Ovary (tissue), 7 donors: ENCODE measurements at regions not wholly inside any gene's neighbourhood (a gene's known extent, or its start where the extent isn't known, plus 50 kb on each side); places are given as distances from the start of the nearest gene placed in this dataset.

Experiments
- DNase-seq, 5 donors: peaks; one replicate each; pipeline ENCODE4 v3.0.0-alpha.2; 2019 to 2020
- H3K27ac ChIP-seq, 2 donors: fragments of 200-600 bp; one replicate each; pipeline versions ENCODE4 v1.5.1 to v1.8.0; 2019 to 2022
- H3K27me3 ChIP-seq: fragments of 200-600 bp; one replicate; pipeline ENCODE4 v1.8.0; 2022
- H3K36me3 ChIP-seq: fragments of 200-600 bp; sonication (generic); one replicate; pipeline ENCODE4 v1.5.1; 2019
- H3K4me1 ChIP-seq: one replicate; pipeline ENCODE4 v1.8.1; 2013; ENCODE audit warnings: mild to moderate bottlenecking, moderate library complexity; ENCODE audit not compliant: insufficient read depth
- H3K4me3 ChIP-seq: fragments of 200-600 bp; sonication (generic); one replicate; pipeline ENCODE4 v1.5.1; 2017
- H3K9me3 ChIP-seq, 2 donors: fragments of 200-600 bp in 1 of 2; sonication (generic) in 1 of 2; one replicate each; pipeline versions ENCODE4 v1.5.1 to v1.8.1; 2013 to 2019; ENCODE audit warnings: mild to moderate bottlenecking in 1 of 2, moderate library complexity in 1 of 2
- CTCF ChIP-seq, 3 donors: fragments of 450-650 bp in 2 of 3; fragments of 200-600 bp in 1 of 3; IDR thresholded peaks; one replicate each; pipeline versions ENCODE4 v1.5.1 to v1.8.0; 2016 to 2022; ENCODE audit warnings: antibody characterized with exemption in 3 of 3, mild to moderate bottlenecking in 1 of 3
- EP300 ChIP-seq: sonication (generic); formaldehyde crosslinking; IDR thresholded peaks from one replicate; pipeline ENCODE4 v1.6.1; 2017; ENCODE audit warnings: antibody characterized with exemption
- POLR2A ChIP-seq: fragments of 450-650 bp; IDR thresholded peaks from one replicate; pipeline ENCODE4 v1.6.1; 2017; ENCODE audit warnings: antibody characterized with exemption, mild to moderate bottlenecking, moderate library complexity
- WGBS, 3 donors: extraction: QIAGEN DNeasy Blood & Tissue Kit in 1 of 3; methylation state at CpG; one replicate each; pipeline versions ENCODE4 v1.1.5 to v1.1.7; 2013 to 2017; 5-methylcytosine and 5-hydroxymethylcytosine counted together
- intact Hi-C, 4 donors: fragments of 100-400 bp; cut with DNase I; formaldehyde crosslinking; loops; one replicate each; pipeline versions ENCODE4 v1.11.0 to v1.15.1; 2022 to 2023
- donor health status: DM: no; HTN: no; CAD: no; lungs with moderate emphysema.
- donor health status: DM: no; HTN: no; CAD: no.
- donor health status: Bipolar disorder and iron deficiency.
- donor health status: DM: no; HTN: no; CAD: no.
- donor health status: DM: yes; HTN: yes; CAD: no.

- H3K36me3 ChIP-seq: no peaks in the 10 kb centered on the region
- TF ChIP-seq EP300 (no peak), CTCF (IDR thresholded peaks at IDR 0.05) (no peak), POLR2A (no peak)
- H3K27ac ChIP-seq: no peak overlapping the region
- no peaks in the 10 kb centered on the region for H3K27me3 ChIP-seq
- H3K4me3 ChIP-seq: no peak overlapping the region
- DNase-seq: no peak
- no peaks in the 10 kb centered on the region for H3K4me1 ChIP-seq
- intact Hi-C loops: no loop called here
- no peaks in the 10 kb centered on the region for H3K9me3 ChIP-seq
- 67 to 71% (median 67%) methylated on average over 10 of the region's 10 CpGs for WGBS, 3 donors
These were observed 93.3 kb downstream of the HMX1 start for GRCh38 chr4:8778291-8778690.

GRCh38 chr4:8777320-8778196, 94.1 kb downstream of the HMX1 start:
- DNase-seq: no peak
- H3K36me3 ChIP-seq: no peaks in the 10 kb centered on the region
- intact Hi-C loops: no loop called here
- no peak overlapping the region for H3K27ac ChIP-seq
- no peaks in the 10 kb centered on the region for H3K4me1 ChIP-seq
- H3K27me3 ChIP-seq: no peaks in the 10 kb centered on the region
- 66 to 69% (median 67%) methylated on average over 11 to 12 of the region's 12 CpGs for WGBS, 3 donors
- H3K9me3 ChIP-seq: no peaks in the 10 kb centered on the region
- no peak overlapping the region for H3K4me3 ChIP-seq
- no peak for TF ChIP-seq EP300
- TF ChIP-seq CTCF (IDR thresholded peaks at IDR 0.05): no peak
- TF ChIP-seq POLR2A: no peak

GRCh38 chr4:8776366-8776765, 95.3 kb downstream of the HMX1 start:
- H3K4me3 ChIP-seq: no peak overlapping the region
- DNase-seq: no peak
- TF ChIP-seq EP300 (no peak), CTCF (IDR thresholded peaks at IDR 0.05) (no peak), POLR2A (no peak)
- no peak overlapping the region for H3K27ac ChIP-seq
- intact Hi-C loops: no loop called here
- no peaks in the 10 kb centered on the region for H3K9me3 ChIP-seq
- no peaks in the 10 kb centered on the region for H3K36me3 ChIP-seq
- 80 to 87% (median 82%) methylated on average over 6 of the region's 6 CpGs for WGBS, 3 donors
- no peaks in the 10 kb centered on the region for H3K27me3 ChIP-seq
- H3K4me1 ChIP-seq: no peaks in the 10 kb centered on the region

GRCh38 chr4:8775751-8776355, 95.8 kb downstream of the HMX1 start:
- no peak for TF ChIP-seq EP300
- no peak for TF ChIP-seq CTCF (IDR thresholded peaks at IDR 0.05)
- TF ChIP-seq POLR2A: no peak
- no peak overlapping the region for H3K27ac ChIP-seq
- no peak overlapping the region for H3K4me3 ChIP-seq
- H3K9me3 ChIP-seq: no peaks in the 10 kb centered on the region
- no peaks in the 10 kb centered on the region for H3K4me1 ChIP-seq
- intact Hi-C loops: no loop called here
- peak in 1 of 5 donors; percentile 7 for DNase-seq
- no peaks in the 10 kb centered on the region for H3K27me3 ChIP-seq
- 75 to 78% (median 77%) methylated on average over 21 of the region's 21 CpGs for WGBS, 3 donors
- H3K36me3 ChIP-seq: no peaks in the 10 kb centered on the region
